ENCODE measurements at regions not wholly inside any gene's neighbourhood (a gene's known extent, or its start where the extent isn't known, plus 50 kb on each side); places are given as distances from the start of the nearest gene placed in this dataset.

DNA sequence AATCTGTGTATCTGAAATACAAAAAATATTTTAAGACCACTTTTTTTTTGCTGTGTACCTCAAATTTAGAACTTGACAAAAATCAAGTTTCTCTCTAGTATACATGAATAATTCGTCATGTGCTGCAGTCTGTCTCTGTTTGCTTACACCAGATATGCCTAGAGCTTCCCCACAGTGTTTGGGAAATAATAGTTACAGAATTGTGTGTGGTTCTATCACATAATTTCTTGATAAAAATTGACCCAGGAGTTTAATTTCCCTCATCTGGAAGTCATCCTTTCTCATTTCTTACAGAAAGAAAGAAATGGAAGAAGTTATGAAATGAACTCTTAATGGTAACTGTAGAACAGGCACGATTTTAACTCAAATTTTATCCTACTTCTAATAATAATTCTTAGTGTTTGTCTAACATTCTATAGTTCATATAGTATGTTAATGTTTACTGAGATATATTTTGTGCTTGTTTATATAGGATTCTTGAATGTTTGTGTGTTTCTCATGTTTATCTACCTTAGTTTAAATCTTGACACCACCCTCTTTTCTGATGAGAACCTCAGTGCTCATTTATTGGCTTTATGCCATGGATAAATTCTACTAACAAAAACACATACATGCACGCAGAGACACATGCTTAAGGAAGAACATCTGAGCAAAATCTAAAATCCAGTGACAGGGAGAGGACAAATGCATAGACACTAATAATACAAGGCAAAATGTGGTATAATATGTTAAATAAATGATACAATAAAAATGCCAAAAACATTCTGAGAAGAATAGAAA, 61.4 kb upstream of the CTSC start:
- no peak overlapping the region for H3K27ac ChIP-seq (ENCODE audit: low read depth in 2 of 2, low read length in 2 of 2)
- H3K4me1 ChIP-seq (ENCODE audit: control insufficient read depth in 2 of 3, insufficient read depth in 2 of 3, low read depth in 1 of 3, low read length in 3 of 3): peaks cover 0 to 6% (median 2%) of the 10 kb centered on the region in 3 donors
- FAIRE-seq: no peak
- no peak overlapping the region for H3K4me3 ChIP-seq (ENCODE audit: low read length in 3 of 3)
- no peak for TF ChIP-seq CTCF (IDR thresholded peaks at IDR 0.05; ENCODE audit: borderline replicate concordance, extremely low read depth, insufficient read depth)
- intact Hi-C loops (cut with DNase I): no loop called here
- no peaks in the 10 kb centered on the region for H3K27me3 ChIP-seq (ENCODE audit: control insufficient read depth, insufficient read depth, low read length)
- no peaks in the 10 kb centered on the region for H3K9me3 ChIP-seq (ENCODE audit: control insufficient read depth in 2 of 3, insufficient read depth in 1 of 3, low read length in 3 of 3)
- no peaks in the 10 kb centered on the region for H3K36me3 ChIP-seq (ENCODE audit: control insufficient read depth in 2 of 3, insufficient read depth in 3 of 3, low read length in 3 of 3)
- no peak overlapping the region for H3K9ac ChIP-seq (ENCODE audit: low read length in 3 of 3)
- no peak for DNase-seq

DNA sequence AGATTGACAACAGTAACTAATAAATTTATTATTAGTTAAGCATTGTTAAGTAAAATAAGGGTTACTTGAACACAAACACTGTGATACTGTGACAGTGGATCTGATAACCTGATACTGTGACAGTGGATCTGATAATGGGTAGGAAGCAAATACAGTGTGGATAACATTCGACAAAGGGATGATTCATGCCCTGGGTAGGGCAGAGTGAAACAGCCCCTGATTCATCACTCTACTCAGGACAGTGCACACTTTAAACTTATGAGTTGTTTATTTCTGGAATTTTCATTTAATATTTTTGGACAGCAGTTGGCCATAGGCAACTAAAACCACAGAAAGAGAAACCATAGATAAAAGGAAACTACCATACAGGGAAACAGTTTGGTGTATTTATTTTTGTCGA, 60.8 kb upstream of the CTSC start:
- no peak overlapping the region for H3K4me3 ChIP-seq (ENCODE audit: low read length in 3 of 3)
- DNase-seq: no peak
- H3K9me3 ChIP-seq (ENCODE audit: control insufficient read depth in 2 of 3, insufficient read depth in 1 of 3, low read length in 3 of 3): no peaks in the 10 kb centered on the region
- H3K4me1 ChIP-seq (ENCODE audit: control insufficient read depth in 2 of 3, insufficient read depth in 2 of 3, low read depth in 1 of 3, low read length in 3 of 3): peaks cover 0 to 6% (median 2%) of the 10 kb centered on the region in 3 donors
- no peak overlapping the region for H3K27ac ChIP-seq (ENCODE audit: low read depth in 2 of 2, low read length in 2 of 2)
- TF ChIP-seq CTCF (IDR thresholded peaks at IDR 0.05; ENCODE audit: borderline replicate concordance, extremely low read depth, insufficient read depth): no peak
- intact Hi-C loops (cut with DNase I): no loop called here
- no peak overlapping the region for H3K9ac ChIP-seq (ENCODE audit: low read length in 3 of 3)
- FAIRE-seq: no peak
- H3K27me3 ChIP-seq (ENCODE audit: control insufficient read depth, insufficient read depth, low read length): no peaks in the 10 kb centered on the region
- H3K36me3 ChIP-seq (ENCODE audit: control insufficient read depth in 2 of 3, insufficient read depth in 3 of 3, low read length in 3 of 3): no peaks in the 10 kb centered on the region

- Histone ChIP-seq H3K27ac (ENCODE audit: low read depth in 2 of 2, low read length in 2 of 2) (no peak overlapping the region), H3K27me3 (ENCODE audit: control insufficient read depth, insufficient read depth, low read length) (no peaks in the 10 kb centered on the region), H3K36me3 (ENCODE audit: control insufficient read depth in 2 of 3, insufficient read depth in 3 of 3, low read length in 3 of 3) (no peaks in the 10 kb centered on the region), H3K4me1 (ENCODE audit: control insufficient read depth in 2 of 3, insufficient read depth in 2 of 3, low read depth in 1 of 3, low read length in 3 of 3) (no peaks in the 10 kb centered on the region), H3K9ac (ENCODE audit: low read length in 3 of 3) (no peak overlapping the region), H3K9me3 (ENCODE audit: control insufficient read depth in 2 of 3, insufficient read depth in 1 of 3, low read length in 3 of 3) (no peaks in the 10 kb centered on the region), H3K4me3 (ENCODE audit: low read length in 3 of 3) (no peak overlapping the region)
- no peak for TF ChIP-seq CTCF (IDR thresholded peaks at IDR 0.05; ENCODE audit: borderline replicate concordance, extremely low read depth, insufficient read depth)
- no peak for DNase-seq
- no peak for FAIRE-seq
- intact Hi-C loops (cut with DNase I): no loop called here
Observed at GRCh38 chr11:88390254-88390653, 52.7 kb upstream of the CTSC start.

- DNase-seq (no peak), FAIRE-seq (no peak)
- Histone ChIP-seq H3K9me3 (ENCODE audit: control insufficient read depth in 2 of 3, insufficient read depth in 1 of 3, low read length in 3 of 3) (no peaks in the 10 kb centered on the region), H3K4me3 (ENCODE audit: low read length in 3 of 3) (no peak overlapping the region), H3K27me3 (ENCODE audit: control insufficient read depth, insufficient read depth, low read length) (no peaks in the 10 kb centered on the region), H3K36me3 (ENCODE audit: control insufficient read depth in 2 of 3, insufficient read depth in 3 of 3, low read length in 3 of 3) (no peaks in the 10 kb centered on the region), H3K27ac (ENCODE audit: low read depth in 2 of 2, low read length in 2 of 2) (no peak overlapping the region), H3K9ac (ENCODE audit: low read length in 3 of 3) (no peak overlapping the region), H3K4me1 (ENCODE audit: control insufficient read depth in 2 of 3, insufficient read depth in 2 of 3, low read depth in 1 of 3, low read length in 3 of 3) (no peaks in the 10 kb centered on the region)
- TF ChIP-seq CTCF (IDR thresholded peaks at IDR 0.05; ENCODE audit: borderline replicate concordance, extremely low read depth, insufficient read depth): no peak
- intact Hi-C loops (cut with DNase I): no loop called here
Observed at GRCh38 chr11:88387957-88388356, 50.4 kb upstream of the CTSC start.
